ENCODE measurements at regions not wholly inside any gene's neighbourhood (a gene's known extent, or its start where the extent isn't known, plus 50 kb on each side); places are given as distances from the start of the nearest gene placed in this dataset.
"Not testable (repeated sequence)": the region's sequence is repeated elsewhere in the genome, so short reads cannot be mapped to it uniquely, and the experiment has no call there.

DNA sequence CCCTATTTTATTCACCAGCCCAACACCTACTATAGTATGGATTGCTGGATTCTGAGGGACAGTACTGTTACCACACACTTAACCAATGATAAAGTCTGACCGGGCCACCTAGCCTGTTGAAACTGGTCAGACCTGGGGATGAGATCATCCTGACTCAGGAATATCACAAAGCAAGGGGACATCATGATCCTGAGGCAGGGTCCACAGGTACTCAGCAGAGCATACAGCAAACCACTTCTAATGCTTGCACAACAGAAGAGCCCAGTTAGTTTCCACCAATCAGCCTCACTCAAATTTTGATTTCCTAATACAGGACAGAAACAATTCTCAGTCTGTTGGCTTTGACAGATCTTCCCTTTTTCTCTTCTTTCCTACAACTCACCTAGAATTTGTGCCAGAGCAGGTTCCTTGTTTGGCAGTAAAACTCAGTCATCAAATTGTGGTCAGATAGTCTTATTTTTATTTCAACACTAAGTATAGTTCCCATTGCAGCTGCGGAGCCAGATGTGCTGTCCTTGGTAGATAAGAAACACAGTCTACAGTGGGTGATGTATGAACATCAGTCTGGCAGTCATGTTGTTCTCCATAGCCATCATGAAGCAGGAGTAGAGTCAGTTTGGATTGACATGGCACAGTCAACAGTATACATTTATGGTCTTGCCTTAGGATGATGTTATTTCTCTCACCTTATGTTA, 90.1 kb upstream of the PRR23C start:
- no peak for DNase-seq (ENCODE audit: low spot score)

DNA sequence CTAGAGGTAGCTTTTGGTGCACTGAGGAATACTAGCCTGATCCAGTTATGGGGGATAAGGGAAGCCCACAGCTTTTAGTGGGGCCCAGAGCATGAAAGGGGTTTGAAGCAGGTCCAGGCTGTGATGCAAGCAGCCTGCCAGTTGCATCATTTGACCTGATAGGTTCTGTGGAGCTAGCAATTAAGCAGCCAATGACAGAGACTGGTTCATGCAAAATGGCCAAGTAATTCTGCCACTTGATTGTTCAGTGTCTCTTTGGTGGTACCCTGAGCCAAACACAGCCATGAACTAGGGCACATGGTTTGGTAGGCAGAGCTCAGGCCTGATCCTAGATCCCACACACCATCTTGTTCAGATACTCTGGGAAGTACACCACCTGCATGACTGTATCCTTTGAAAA, 91.0 kb upstream of the PRR23C start:
- DNase-seq (ENCODE audit: low spot score): no peak

DNA sequence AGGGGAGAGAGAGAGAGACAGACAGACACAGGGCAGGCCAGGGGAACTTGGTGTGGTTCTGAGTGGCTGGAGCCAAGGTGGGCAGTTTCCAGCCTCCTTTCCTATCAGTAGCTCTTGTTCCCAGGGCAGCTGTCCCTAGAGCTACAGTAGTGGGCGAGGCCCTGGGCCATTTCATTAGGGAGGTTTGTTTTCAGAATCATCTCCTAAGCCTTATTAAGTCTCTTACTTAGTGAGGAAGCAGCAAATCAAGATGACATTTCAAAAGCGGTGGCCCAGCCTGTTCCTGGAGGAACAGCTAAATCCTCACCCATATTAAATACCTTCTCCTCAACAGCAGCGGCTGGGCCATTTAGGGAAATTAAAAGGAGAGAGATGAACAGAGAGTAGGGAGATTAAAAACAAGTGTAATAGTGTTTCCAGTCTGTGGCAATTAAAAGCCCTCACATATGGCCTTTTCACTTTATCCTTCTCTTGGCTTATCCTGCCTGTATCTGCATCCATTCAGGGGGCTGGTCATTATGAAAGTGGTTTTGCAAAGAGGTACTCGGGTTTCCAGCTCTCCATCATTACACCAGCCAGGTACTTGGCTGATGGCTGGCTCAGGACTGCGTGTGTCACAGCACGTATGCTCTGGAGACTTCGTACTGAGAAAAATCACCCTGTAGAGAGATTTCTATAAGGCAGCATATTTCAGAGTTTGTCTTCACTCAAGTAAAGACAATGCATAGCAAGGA, 91.9 kb upstream of the PRR23C start:
- no peak for DNase-seq (ENCODE audit: low spot score)

DNA sequence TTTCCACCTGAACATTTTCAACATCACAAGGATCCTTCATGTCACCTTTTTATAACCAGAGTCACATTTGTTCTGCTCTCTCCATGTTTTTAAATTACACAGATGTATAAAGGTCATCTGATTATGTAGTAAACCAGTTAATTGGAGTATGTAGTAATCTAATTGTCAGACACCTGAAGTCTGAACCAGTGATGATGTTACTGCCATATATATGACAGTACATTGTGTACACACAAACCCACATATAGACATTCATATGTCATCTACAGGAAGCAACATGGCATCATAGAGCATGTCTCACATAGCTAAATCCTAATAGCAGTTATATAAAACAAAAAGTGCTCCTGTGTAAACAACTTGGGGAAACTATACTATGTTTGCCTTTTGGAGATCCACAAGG, 95.9 kb upstream of the PRR23C start:
- no peak for DNase-seq (ENCODE audit: low spot score)

DNA sequence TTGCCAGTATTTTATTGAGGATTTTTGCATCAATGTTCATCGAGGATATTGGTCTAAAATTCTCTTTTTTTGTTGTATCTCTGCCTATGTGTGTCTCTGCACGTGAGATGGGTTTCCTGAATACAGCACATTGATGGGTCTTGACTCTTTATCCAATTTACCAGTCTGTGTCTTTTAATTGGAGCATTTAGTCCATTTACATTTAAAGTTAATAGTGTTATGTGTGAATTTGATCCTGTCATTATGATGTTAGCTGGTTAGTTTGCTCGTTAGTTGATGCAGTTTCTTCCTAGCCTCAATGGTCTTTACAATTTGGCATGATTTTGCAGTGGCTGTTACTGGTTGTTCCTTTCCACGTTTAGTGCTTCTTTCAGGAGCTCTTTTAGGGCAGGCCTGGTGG, 101.3 kb upstream of the PRR23C start:
- not testable (repeated sequence) for DNase-seq (ENCODE audit: low spot score)

DNA sequence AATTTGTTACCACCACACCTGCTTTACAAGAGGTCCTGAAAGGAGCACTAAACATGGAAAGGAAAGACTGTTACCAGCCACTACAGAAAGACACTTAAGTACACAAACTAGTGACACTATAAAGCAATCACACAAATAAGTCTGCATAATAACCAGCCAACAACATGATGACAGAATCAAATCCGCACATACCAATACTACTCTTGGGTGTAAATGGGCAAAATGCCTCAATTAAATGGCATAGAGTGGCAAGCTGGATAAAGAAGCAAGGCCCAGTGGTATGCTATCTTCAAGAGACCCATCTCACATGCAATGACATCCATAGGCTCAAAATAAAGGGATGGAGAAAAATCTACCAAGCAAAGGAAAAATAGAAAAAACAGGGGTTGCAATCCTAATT, 106.8 kb upstream of the PRR23C start:
- DNase-seq (ENCODE audit: low spot score): no peak

DNA sequence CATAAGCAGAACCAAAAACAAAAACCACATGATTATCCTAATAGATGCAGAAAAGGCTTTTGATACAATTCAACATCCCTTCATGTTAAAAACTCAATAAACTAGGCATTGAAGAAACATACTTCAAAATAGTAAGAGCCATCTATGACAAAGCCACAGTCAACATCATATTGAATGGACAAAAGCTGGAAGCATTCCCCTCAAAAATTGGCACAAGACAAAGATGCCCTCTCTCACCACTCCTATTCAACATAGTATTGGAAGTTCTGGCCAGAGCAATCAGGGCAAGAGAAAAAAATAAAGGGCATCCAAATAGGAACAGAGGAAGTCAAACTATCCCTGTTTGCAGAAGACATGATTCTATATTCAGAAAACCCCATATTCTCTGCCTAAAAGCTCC, 108.7 kb upstream of the PRR23C start:
- not testable (repeated sequence) for DNase-seq (ENCODE audit: low spot score)

DNA sequence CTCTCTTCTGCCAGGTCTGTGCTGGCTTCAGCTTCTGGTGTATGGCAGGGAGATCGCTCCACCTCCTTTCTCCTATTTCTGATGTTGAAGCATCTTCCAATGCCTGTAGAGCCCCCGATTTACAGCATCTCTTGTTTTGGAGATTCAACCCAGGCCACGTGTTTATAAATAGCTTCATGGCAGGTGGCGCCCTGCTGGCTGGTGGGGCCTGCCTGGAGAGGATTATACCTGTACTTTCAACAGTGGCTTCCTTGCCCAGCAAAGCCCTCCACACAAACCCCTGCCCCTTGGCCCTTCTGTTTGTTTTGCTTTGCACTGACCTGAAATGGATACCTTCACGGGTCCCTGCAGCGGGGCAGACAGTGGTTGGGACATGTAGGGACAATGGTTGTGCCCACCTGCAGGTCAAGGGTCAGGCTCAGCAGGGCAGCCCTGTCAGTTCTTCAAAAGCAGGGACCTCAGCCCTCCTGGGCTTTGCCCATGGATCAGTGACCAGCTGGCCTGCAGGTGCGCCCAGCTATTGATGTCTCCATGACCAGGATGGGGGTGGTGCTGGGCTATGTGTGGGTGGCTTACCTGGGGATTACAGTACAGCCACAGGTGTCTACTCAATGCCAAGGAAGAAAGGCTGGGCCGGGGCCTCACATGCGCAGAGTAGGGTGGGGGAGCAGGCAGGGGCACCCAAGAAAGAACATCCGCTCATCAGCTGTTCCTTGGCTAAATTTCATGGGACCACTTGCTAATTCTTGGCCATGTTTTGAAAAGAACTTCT, 112.7 kb upstream of the PRR23C start:
- DNase-seq (ENCODE audit: low spot score): no peak

DNA sequence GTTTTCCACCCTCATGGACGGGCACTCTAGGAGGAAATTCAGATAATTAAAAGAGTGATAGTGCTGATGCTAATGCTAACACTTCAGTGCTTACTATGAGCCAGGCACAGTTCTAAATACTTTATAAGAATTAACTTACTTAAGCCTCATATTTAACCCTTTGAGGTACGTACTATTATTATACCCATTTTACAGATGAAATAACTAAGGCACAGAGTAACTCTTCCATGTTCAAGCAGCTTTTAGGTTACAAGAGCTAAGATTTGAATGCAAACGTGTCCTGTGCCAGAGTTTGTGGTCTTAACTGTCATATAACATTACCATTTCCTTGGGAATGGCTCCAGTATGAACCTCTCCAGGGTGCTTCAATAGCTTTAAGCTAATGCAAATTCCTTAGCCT, 114.7 kb upstream of the PRR23C start:
- no peak for DNase-seq (ENCODE audit: low spot score)

DNA sequence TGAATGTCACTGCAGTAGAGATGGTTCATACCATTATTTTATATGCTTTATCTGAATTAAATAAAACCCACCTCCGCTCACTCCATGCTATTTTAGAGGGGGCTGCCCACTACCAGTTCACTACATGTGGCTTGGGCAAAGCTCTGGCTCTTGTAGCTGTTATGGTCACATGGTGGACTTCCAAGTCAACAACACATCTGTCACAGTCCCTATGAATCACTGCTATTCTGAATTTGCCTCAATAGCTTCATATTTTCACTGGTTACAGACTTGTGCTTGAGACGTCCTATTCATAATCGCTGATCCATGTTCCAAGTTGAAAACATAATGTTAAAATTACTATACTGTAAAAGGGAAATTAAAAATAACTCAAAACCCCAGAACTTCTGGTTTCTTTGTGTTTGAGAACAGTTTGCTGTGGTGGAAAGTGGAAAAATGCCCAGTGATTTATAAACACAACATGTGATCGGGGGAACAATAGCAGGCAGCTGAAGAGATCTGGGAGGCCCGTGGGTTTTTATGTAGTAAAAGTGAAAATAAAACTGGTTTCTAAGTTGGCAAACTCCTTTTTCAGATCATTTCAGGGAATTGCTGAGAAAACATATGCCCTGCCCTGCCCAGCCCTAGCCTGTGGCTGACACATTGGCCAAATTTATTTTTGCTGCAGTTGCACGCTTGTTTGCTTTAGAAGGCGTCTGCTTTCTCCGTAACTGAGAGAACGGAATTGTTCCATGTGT, 128.8 kb upstream of the PRR23C start:
- DNase-seq (ENCODE audit: low spot score): no peak

DNA sequence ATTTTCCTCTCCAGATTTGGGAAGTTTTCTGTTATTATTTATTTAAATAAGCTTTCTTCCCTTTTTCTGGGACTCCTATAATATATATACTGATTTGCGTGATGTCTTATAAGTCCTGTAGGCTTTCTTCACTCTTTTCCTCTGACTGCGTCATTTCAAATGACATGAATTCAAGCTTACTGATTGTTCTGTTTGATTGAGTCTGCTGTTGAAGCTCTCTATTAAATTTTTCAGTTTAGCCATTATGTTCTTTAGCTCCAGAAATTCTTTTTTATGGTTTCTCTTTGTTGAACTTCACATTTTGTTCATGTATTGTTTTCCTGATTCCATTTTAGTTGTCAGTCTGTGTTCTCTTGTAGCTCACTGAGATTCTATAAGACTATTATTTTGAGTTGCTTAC, 135.8 kb upstream of the PRR23C start:
- no peak for DNase-seq (ENCODE audit: low spot score)

DNA sequence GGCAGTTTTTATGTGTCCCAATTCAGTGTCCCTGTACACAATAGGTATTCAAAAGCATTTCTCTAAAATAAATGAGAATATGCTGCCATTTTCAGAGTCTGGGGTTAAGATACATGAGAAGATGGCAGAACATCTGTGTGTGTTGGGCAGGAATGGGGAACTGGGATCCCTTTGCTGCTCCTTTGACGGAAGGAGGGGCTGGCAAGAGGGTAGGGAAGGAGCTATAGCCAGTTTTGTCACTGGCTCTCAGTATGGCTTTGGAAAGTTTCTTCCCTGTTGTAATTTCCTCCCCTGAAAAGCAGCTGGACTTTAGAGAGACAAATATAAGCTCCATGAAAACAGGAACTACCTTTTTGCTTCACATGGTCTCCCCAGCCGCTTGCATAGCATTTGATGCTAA, 137.5 kb upstream of the PRR23C start:
- no peak for DNase-seq (ENCODE audit: low spot score)

DNA sequence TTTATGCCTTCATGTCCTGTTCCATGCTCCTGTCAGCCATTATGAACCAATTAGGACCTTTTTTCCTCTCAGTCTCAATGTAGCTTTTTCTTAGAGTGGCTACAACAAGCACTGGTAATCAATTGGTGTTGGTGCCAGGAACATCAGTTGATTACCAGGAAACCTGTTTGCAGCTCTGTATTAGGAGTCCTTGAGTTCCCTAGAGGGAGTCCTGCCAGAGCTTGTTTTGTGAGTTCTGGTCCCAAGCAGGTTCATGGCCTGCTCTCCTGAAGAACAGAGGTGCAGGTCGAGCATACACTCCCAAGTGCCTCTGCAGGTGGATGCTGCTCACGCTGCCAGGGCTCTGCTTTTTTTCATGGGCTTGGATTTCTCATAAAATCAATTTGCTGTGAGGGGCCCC, 137.9 kb upstream of the PRR23C start:
- DNase-seq (ENCODE audit: low spot score): no peak

DNA sequence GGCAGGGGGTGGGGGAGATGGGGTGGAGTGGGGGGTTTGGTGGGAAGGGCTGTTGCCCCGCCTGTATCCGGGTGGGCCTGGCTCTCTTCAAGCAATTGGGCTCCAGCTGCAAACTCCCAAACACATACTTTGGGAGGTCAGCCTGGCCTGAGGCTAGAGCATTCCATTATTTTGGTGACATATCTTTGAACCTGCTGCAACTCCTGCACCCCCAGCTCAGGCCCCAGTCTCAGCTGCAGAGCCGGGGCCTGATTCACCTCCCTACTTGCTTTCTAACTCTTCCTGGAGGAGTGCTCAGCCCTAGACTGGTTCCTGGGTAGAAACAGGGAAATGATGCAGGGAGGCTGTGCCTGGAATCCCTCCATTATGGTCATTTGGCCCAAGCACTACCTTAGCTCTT, 140.8 kb upstream of the PRR23C start:
- no peak for DNase-seq (ENCODE audit: low spot score)

DNA sequence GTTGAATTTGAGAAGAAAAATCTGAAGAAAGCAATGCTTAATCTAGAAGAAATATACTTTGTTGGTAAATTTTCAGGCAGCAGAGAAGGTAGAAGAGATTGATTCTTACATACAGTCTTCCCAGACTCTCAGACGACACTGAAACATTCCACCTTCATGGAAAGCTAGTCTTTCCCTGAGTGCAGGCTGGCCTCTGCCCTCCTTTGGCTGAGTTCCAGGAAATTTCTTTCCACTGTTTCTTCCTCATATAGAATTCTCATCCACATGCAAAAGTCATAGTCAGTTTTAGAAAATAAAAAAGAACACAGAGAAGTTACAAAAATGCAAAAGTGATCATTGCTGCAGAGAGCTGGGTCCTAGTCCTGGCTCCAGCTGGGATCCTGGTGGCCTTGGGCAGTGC, 142.5 kb upstream of the PRR23C start:
- DNase-seq (ENCODE audit: low spot score): peak; percentile 20

DNA sequence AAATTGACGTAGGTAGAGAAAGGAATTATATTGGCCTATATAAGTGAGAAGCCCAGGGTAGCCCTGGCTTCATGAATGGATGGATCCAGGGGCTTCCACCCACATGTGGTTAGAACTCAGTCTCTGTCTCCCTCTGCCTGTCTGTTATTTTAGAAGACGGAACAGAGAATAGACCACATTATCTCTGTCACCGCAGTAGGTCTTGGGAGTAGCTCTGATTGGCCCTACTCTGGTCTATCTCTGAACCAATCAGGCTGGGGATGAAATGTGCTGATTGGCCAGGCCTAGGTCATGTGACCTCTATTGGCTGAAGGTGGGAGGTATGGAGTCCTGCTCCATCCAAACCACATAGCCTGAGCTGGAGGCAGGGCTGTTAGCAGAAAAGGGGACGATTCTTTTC, 143.0 kb upstream of the PRR23C start:
- DNase-seq (ENCODE audit: low spot score): no peak

DNA sequence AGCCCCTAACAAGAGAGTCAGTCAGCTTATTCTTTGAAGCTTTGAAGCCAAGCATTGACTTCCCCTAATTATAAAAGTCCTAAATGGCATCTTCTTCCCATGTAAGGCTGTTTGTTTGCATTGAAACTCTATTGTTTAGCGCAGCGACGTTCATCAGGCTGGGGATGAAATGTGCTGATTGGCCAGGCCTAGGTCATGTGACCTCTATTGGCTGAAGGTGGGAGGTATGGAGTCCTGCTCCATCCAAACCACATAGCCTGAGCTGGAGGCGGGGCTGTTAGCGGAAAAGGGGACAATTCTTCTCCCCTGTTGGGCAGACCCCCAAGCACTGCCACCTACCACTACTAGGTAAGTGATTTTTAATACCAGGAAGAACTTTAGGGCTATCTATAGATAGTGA, 145.3 kb upstream of the PRR23C start:
- no peak for DNase-seq (ENCODE audit: low spot score)

DNA sequence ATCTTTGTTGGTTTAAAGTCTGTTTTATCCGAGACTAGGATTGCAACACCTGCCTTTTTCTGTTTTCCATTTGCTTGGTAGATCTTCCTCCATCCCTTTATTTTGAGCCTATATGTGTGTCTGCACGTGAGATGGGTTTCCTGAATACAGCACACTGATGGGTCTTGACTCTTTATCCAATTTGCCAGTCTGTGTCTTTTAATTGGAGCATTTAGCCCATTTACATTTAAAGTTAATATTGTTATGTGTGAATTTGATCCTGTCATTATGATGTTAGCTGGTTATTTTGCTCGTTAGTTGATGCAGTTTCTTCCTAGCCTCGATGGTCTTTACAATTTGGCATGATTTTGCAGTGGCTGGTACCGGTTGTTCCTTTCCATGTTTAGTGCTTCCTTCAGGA, 149.4 kb upstream of the MRPS22 start:
- DNase-seq (ENCODE audit: low spot score): not testable (repeated sequence)

DNA sequence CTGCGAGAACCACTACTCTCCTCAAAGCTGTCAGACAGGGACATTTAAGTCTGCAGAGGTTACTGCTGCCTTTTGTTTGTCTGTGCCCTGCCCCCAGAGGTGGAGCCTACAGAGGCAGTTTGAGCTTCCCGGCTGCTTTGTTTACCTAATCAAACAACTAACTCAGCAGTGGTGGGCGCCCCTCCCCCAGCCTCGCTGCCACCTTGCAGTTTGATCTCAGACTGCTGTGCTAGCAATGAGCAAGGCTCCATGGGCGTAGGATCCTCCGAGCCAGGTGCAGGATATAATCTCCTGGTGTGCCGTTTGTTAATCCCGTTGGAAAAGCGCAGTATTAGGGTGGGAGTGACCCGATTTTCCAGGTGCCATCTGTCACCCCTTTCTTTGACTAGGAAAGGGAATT, 147.7 kb upstream of the MRPS22 start:
- DNase-seq (ENCODE audit: low spot score): not testable (repeated sequence)

DNA sequence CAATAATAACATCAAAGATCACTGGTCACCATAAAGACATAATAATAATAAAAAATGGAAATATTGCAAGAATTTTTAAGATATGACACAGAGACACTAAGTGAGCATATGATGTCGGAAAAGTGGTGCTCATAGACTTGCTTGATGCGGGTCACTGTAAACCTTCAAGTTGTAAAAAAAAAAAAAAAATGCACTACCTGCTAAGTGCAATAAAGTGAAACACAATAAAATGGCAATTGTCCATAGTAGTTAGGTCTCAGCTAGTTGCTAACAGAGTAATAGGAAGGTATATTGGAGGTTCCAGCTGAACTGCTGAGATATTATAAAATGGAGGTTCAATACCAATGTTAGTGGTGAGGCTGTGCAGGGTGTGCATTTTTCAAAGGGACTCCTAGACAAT, 146.6 kb upstream of the MRPS22 start:
- no peak for DNase-seq (ENCODE audit: low spot score)

DNA sequence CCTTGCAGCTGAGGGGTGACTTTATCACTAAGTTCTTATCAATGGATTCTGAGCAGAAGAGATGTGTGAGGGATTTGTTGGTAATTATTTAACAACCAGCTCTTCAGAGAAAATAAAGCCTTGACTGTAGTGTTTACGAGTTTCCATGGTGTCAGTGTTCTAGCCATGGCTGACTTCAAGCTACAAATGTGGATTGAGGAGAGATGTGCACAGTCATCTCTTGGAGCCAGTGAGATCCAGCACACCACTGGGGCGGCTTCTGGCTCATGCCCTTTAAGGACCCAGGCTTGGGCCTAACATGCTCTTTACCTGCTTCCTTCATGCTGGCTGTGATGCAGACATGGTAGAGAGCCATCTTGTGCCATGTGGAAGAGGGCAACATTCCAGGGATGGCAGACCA, 145.6 kb upstream of the MRPS22 start:
- no peak for DNase-seq (ENCODE audit: low spot score)

DNA sequence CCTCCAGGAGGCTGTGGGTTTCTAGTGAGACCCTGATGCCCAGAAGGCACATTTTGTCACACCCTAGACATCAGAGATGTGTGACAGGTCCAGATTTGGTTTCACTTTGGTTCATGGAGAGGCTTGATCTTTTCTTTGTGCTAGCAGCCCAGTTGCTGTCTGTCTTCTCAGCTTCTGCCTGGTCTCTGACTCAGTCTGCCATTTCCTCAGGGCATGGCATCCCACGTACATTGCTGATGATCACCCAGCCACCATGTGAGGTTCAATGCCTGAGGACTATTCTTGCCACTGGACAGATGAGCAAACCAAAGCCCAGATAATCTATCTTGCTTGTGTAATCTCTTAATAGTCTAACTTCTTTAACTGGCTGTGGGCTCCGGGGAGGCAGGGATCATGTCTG, 144.9 kb upstream of the MRPS22 start:
- no peak for DNase-seq (ENCODE audit: low spot score)
